Fibroblast of lung (primary cell): ENCODE measurements at regions not wholly inside any gene's neighbourhood (a gene's known extent, or its start where the extent isn't known, plus 50 kb on each side); places are given as distances from the start of the nearest gene placed in this dataset.

Source experiments
- DNase-seq, 2 donors: peaks; one replicate each; pipeline versions ENCODE4 v3.0.0 to v3.0.0-alpha.2; 2010; ENCODE audit warnings: low read depth in 2 of 2
- H2AFZ ChIP-seq: 2 replicates; pipeline ENCODE4 v1.5.1; 2012; ENCODE audit warnings: low read length, control low read depth, inconsistent platforms
- H3K27ac ChIP-seq: 2 replicates; pipeline ENCODE4 v1.5.1; 2011; ENCODE audit warnings: low read length, control low read depth; ENCODE audit not compliant: insufficient read depth
- H3K27me3 ChIP-seq: 2 replicates; pipeline ENCODE4 v1.5.1; 2011; ENCODE audit warnings: mild to moderate bottlenecking, low read length; ENCODE audit not compliant: control insufficient read depth, insufficient read depth
- H3K36me3 ChIP-seq: 2 replicates; pipeline ENCODE4 v1.5.1; 2011; ENCODE audit warnings: low read length; ENCODE audit not compliant: control insufficient read depth, insufficient read depth
- H3K4me1 ChIP-seq: 2 replicates; pipeline ENCODE4 v1.5.1; 2011; ENCODE audit warnings: low read length; ENCODE audit not compliant: control insufficient read depth, insufficient read depth; ENCODE audit errors: extremely low read depth
- H3K4me2 ChIP-seq: 2 replicates; pipeline ENCODE4 v1.5.1; 2011; ENCODE audit warnings: low read length, control low read depth; ENCODE audit not compliant: insufficient read depth; ENCODE audit errors: extremely low read depth
- H3K4me3 ChIP-seq, 4 experiments: fragments of 200-600 bp in 1 of 4; sonication (generic) in 1 of 4; replicated peaks in 1 of 4; 2 replicates each; pipeline ENCODE4 v1.5.1; 2011 to 2016; ENCODE audit warnings: low read length in 4 of 4, low read depth in 3 of 4, mild to moderate bottlenecking in 3 of 4, control low read depth in 2 of 4, inconsistent platforms in 1 of 4, mixed read lengths in 1 of 4; ENCODE audit not compliant: insufficient read depth in 1 of 4; ENCODE audit errors: control extremely low read depth in 1 of 4
- H3K79me2 ChIP-seq: 2 replicates; pipeline ENCODE4 v1.5.1; 2012; ENCODE audit warnings: mild to moderate bottlenecking, low read length, inconsistent platforms; ENCODE audit not compliant: control insufficient read depth, insufficient read depth
- H3K9ac ChIP-seq: 2 replicates; pipeline ENCODE4 v1.5.1; 2011; ENCODE audit warnings: mild to moderate bottlenecking, low read length, control low read depth; ENCODE audit not compliant: insufficient read depth
- H3K9me3 ChIP-seq: 2 replicates; pipeline ENCODE4 v1.5.1; 2012; ENCODE audit warnings: low read depth, low read length; ENCODE audit not compliant: control insufficient read depth, insufficient read depth
- H4K20me1 ChIP-seq: 2 replicates; pipeline ENCODE4 v1.5.1; 2011; ENCODE audit warnings: low read length; ENCODE audit not compliant: control insufficient read depth, insufficient read depth; ENCODE audit errors: extremely low read depth
- CTCF ChIP-seq, 2 donors: IDR thresholded peaks in 1 of 2; conservative IDR thresholded peaks in 1 of 2; 1 replicate in 1 of 2; 2 replicates in 1 of 2; pipeline ENCODE4 v1.5.1; 2011 to 2012; ENCODE audit warnings: low read length in 2 of 2, control low read depth in 1 of 2, inconsistent platforms in 1 of 2, low read depth in 1 of 2, mild to moderate bottlenecking in 1 of 2
- EZH2 ChIP-seq: IDR thresholded peaks from 2 replicates; pipeline ENCODE4 v1.5.1; 2012; ENCODE audit warnings: low read length, control low read depth, mild to moderate bottlenecking; ENCODE audit errors: missing control alignments

GRCh38 chr20:39245685-39246311 lies 283.7 kb downstream of the DHX35 start:
- H3K27ac ChIP-seq = no peak overlapping the region
- H3K4me1 ChIP-seq = no peaks in the 10 kb centered on the region
- TF ChIP-seq EZH2 (no peak), CTCF (conservative IDR thresholded peaks at IDR 0.05 in 1 of 2, IDR thresholded peaks at IDR 0.05 in 1 of 2; ENCODE audit: low read depth in 1 of 2, low read length in 2 of 2) (no peak)
- no peaks in the 10 kb centered on the region for H3K9me3 ChIP-seq
- H3K27me3 ChIP-seq = no peaks in the 10 kb centered on the region
- H3K4me2 ChIP-seq = no peak overlapping the region
- no peaks in the 10 kb centered on the region for H4K20me1 ChIP-seq
- no peaks in the 10 kb centered on the region for H3K79me2 ChIP-seq
- no peak overlapping the region for H3K9ac ChIP-seq
- no peak for DNase-seq
- H3K4me3 ChIP-seq = no peak overlapping the region
- H3K36me3 ChIP-seq = no peaks in the 10 kb centered on the region
- H2AFZ ChIP-seq = no peak overlapping the region

GRCh38 chr20:39243962-39244361 lies 281.8 kb downstream of the DHX35 start:
- DNase-seq = no peak
- Histone ChIP-seq H3K9me3 (no peaks in the 10 kb centered on the region), H3K4me2 (no peak overlapping the region), H2AFZ (no peak overlapping the region), H3K27ac (no peak overlapping the region), H4K20me1 (no peaks in the 10 kb centered on the region), H3K36me3 (no peaks in the 10 kb centered on the region), H3K4me3 (no peak overlapping the region), H3K4me1 (no peaks in the 10 kb centered on the region), H3K27me3 (no peaks in the 10 kb centered on the region), H3K9ac (no peak overlapping the region), H3K79me2 (no peaks in the 10 kb centered on the region)
- no peak for TF ChIP-seq CTCF (conservative IDR thresholded peaks at IDR 0.05 in 1 of 2, IDR thresholded peaks at IDR 0.05 in 1 of 2; ENCODE audit: low read depth in 1 of 2, low read length in 2 of 2)
- no peak for TF ChIP-seq EZH2

GRCh38 chr20:39242614-39243013 lies 280.5 kb downstream of the DHX35 start:
- Histone ChIP-seq H3K27me3 (no peaks in the 10 kb centered on the region), H3K79me2 (no peaks in the 10 kb centered on the region), H3K9ac (no peak overlapping the region)

More at GRCh38 chr20:39242614-39243013, 280.5 kb downstream of the DHX35 start:
- Histone ChIP-seq H3K4me1 (no peaks in the 10 kb centered on the region), H3K27ac (no peak overlapping the region), H3K4me2 (no peak overlapping the region), H3K4me3 (no peak overlapping the region), H2AFZ (no peak overlapping the region), H3K9me3 (no peaks in the 10 kb centered on the region), H4K20me1 (no peaks in the 10 kb centered on the region), H3K36me3 (no peaks in the 10 kb centered on the region)
- no peak for DNase-seq
- TF ChIP-seq EZH2 (no peak), CTCF (conservative IDR thresholded peaks at IDR 0.05 in 1 of 2, IDR thresholded peaks at IDR 0.05 in 1 of 2; ENCODE audit: low read depth in 1 of 2, low read length in 2 of 2) (no peak)
